ENCODE measurements at regions not wholly inside any gene's neighbourhood (a gene's known extent, or its start where the extent isn't known, plus 50 kb on each side); places are given as distances from the start of the nearest gene placed in this dataset.

DNA sequence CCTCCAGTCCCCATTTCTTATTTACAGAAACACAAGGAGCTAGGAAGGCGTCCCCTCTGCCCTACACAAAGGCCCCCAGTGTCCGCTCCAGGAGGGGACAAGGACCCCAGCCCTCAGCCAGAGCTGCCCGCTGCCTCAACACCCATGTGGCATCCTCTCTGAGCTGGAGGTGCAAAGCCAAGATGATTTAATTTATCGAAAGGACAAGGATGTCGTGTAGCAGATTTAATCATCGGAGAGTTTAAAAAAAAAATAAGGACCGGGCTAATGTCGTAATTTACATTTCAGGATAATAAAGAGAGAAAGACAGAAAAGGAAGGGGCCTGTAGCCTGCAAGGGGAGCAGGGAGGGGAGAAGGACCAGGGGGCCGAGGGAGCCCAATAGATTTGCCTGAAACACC is 68.3 kb upstream of the CASZ1 start:
- Histone ChIP-seq H3K27ac (no peak overlapping the region), H3K4me3 (no peak overlapping the region), H3K4me2 (no peak overlapping the region), H3K4me1 (0 out of 3 replicates have a peak, but pooled peaks cover 4% of the 10 kb centered on the region), H3K9me3 (no peaks in the 10 kb centered on the region)
- ChIA-PET CTCF (interaction anchor here (0.8 to 2.0 kb wide), 6 partner anchors 43 to 358 kb away, joined by 3 to 10 read pairs (median 4); no protein-coding TSS in a partner anchor), POLR2A (no interaction called here)
- ATAC-seq, result no peak
- WGBS (ENCODE audit: missing lambda C conversion rate), result 64% methylated on average over 9 of the region's 9 CpGs
- no peak for DNase-seq (ENCODE audit: low read depth in 1 of 2, low spot score in 1 of 2)
- TF ChIP-seq, protein P1, sequence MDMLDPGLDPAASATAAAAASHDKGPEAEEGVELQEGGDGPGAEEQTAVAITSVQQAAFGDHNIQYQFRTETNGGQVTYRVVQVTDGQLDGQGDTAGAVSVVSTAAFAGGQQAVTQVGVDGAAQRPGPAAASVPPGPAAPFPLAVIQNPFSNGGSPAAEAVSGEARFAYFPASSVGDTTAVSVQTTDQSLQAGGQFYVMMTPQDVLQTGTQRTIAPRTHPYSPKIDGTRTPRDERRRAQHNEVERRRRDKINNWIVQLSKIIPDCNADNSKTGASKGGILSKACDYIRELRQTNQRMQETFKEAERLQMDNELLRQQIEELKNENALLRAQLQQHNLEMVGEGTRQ (IDR thresholded peaks at IDR 0.05), result no peak
- TF ChIP-seq HOXB13 (CRISPR knock-in tag; IDR thresholded peaks at IDR 0.05; ENCODE audit: low read depth) (no peak), RARB (CRISPR knock-in tag; IDR thresholded peaks at IDR 0.05) (no peak), KDM1A (IDR thresholded peaks at IDR 0.05; ENCODE audit: low read depth) (no peak), EP300 (IDR thresholded peaks at IDR 0.05) (no peak), E2F6 (IDR thresholded peaks at IDR 0.05; ENCODE audit: borderline replicate concordance, low read depth) (no peak), ZSCAN20 (CRISPR knock-in tag; IDR thresholded peaks at IDR 0.05) (no peak), TFCP2L1 (CRISPR knock-in tag; IDR thresholded peaks at IDR 0.05) (no peak)
- TF ChIP-seq, protein P2, sequence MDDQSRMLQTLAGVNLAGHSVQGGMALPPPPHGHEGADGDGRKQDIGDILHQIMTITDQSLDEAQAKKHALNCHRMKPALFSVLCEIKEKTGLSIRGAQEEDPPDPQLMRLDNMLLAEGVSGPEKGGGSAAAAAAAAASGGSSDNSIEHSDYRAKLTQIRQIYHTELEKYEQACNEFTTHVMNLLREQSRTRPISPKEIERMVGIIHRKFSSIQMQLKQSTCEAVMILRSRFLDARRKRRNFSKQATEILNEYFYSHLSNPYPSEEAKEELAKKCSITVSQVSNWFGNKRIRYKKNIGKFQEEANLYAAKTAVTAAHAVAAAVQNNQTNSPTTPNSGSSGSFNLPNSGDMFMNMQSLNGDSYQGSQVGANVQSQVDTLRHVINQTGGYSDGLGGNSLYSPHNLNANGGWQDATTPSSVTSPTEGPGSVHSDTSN (IDR thresholded peaks at IDR 0.05), result no peak
- FAIRE-seq, result no peak

GRCh38 chr1:10865518-10866320 is 69.3 kb upstream of the CASZ1 start:
- DNase-seq (ENCODE audit: low read depth in 1 of 2, low spot score in 1 of 2), result no peak
- ChIA-PET POLR2A (no interaction called here), CTCF (interaction anchor here (0.6 to 2.0 kb wide), 14 partner anchors 10 to 372 kb away, joined by 3 to 10 read pairs (median 4); no protein-coding TSS in a partner anchor)
- 95% methylated on average over 13 of the region's 19 CpGs for WGBS (ENCODE audit: missing lambda C conversion rate)
- TF ChIP-seq TP53 (CRISPR knock-in tag; IDR thresholded peaks at IDR 0.05) (no peak), PHF8 (IDR thresholded peaks at IDR 0.05; ENCODE audit: borderline replicate concordance, low read depth) (no peak), NR3C1 (IDR thresholded peaks at IDR 0.05) (no peak), GATA3 (IDR thresholded peaks at IDR 0.05; ENCODE audit: borderline replicate concordance) (no peak), HEYL (CRISPR knock-in tag; IDR thresholded peaks at IDR 0.05) (no peak), ZSCAN20 (CRISPR knock-in tag; IDR thresholded peaks at IDR 0.05) (no peak), BHLHE40 (IDR thresholded peaks at IDR 0.05; ENCODE audit: low read depth, low read length) (no peak), HOXB5 (CRISPR knock-in tag; IDR thresholded peaks at IDR 0.05) (no peak), RARB (CRISPR knock-in tag; IDR thresholded peaks at IDR 0.05) (no peak), SREBF2 (IDR thresholded peaks at IDR 0.05) (no peak), CTCF (IDR thresholded peaks at IDR 0.05) (no peak), POLR2A (IDR thresholded peaks at IDR 0.05; ENCODE audit: low read length) (no peak), HDAC2 (IDR thresholded peaks at IDR 0.05) (no peak), RCOR1 (IDR thresholded peaks at IDR 0.05; ENCODE audit: low read depth, low read length) (no peak), CEBPB (IDR thresholded peaks at IDR 0.05) (no peak), HOXB13 (CRISPR knock-in tag; IDR thresholded peaks at IDR 0.05; ENCODE audit: low read depth) (no peak), KDM1A (IDR thresholded peaks at IDR 0.05; ENCODE audit: low read depth) (no peak), NFE2L2 (conservative IDR thresholded peaks at IDR 0.05; ENCODE audit: low read length) (no peak)
- TF ChIP-seq, protein P1 (IDR thresholded peaks at IDR 0.05), result no peak
- TF ChIP-seq, protein P3, sequence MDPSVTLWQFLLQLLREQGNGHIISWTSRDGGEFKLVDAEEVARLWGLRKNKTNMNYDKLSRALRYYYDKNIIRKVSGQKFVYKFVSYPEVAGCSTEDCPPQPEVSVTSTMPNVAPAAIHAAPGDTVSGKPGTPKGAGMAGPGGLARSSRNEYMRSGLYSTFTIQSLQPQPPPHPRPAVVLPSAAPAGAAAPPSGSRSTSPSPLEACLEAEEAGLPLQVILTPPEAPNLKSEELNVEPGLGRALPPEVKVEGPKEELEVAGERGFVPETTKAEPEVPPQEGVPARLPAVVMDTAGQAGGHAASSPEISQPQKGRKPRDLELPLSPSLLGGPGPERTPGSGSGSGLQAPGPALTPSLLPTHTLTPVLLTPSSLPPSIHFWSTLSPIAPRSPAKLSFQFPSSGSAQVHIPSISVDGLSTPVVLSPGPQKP (IDR thresholded peaks at IDR 0.05; ENCODE audit: low read depth, low read length), result no peak
- Histone ChIP-seq H3K4me2 (no peak overlapping the region), H3K4me3 (no peak overlapping the region), H3K4me1 (0 out of 3 replicates have a peak, but pooled peaks cover 4% of the 10 kb centered on the region), H3K9me3 (no peaks in the 10 kb centered on the region), H3K27ac (no peak overlapping the region)
- no peak for ATAC-seq
- FAIRE-seq, result no peak
